GM03348 (cell line): ENCODE measurements at regions not wholly inside any gene's neighbourhood (a gene's known extent, or its start where the extent isn't known, plus 50 kb on each side); places are given as distances from the start of the nearest gene placed in this dataset.
"Not testable (repeated sequence)": the region's sequence is repeated elsewhere in the genome, so short reads cannot be mapped to it uniquely, and the experiment has no call there.

Experiments used
- DNase-seq: peaks from one replicate; pipeline ENCODE4 v3.0.0; 2012; ENCODE audit warnings: low spot score

- peak; percentile 63 for DNase-seq
Observed at GRCh38 chr12:5096241-5096924, 52.7 kb downstream of the KCNA5 start.

- DNase-seq: no peak
Observed at GRCh38 chr12:5097786-5098185, 54.1 kb downstream of the KCNA5 start.

GRCh38 chr12:5099136-5099535 lies 55.5 kb downstream of the KCNA5 start:
- no peak for DNase-seq

- DNase-seq: no peak
Observed at GRCh38 chr12:5099591-5099990, 55.9 kb downstream of the KCNA5 start.

GRCh38 chr12:5101686-5102085 lies 58.0 kb downstream of the KCNA5 start:
- no peak for DNase-seq

GRCh38 chr12:5102261-5102789 lies 58.6 kb downstream of the KCNA5 start:
- DNase-seq: peak; percentile 78

GRCh38 chr12:5102806-5103205 lies 59.1 kb downstream of the KCNA5 start:
- no peak for DNase-seq

- no peak for DNase-seq
Observed at GRCh38 chr12:5110345-5110744, 66.7 kb downstream of the KCNA5 start.

- no peak for DNase-seq
Observed at GRCh38 chr12:5114436-5114835, 70.8 kb downstream of the KCNA5 start.

- DNase-seq: not testable (repeated sequence)
Observed at GRCh38 chr12:5121784-5122183, 78.1 kb downstream of the KCNA5 start.

- not testable (repeated sequence) for DNase-seq
Observed at GRCh38 chr12:5122256-5122831, 78.7 kb downstream of the KCNA5 start.

- peak; percentile 23 for DNase-seq
Observed at GRCh38 chr12:5123921-5124320, 80.2 kb downstream of the KCNA5 start.

- DNase-seq: no peak
Observed at GRCh38 chr12:5124401-5124800, 80.7 kb downstream of the KCNA5 start.

- DNase-seq: no peak
Observed at GRCh38 chr12:5134861-5135525, 91.3 kb downstream of the KCNA5 start.

GRCh38 chr12:5138256-5138655 lies 94.6 kb downstream of the KCNA5 start:
- peak; percentile 48 for DNase-seq

GRCh38 chr12:5138845-5139244 lies 95.2 kb downstream of the KCNA5 start:
- peak; percentile 49 for DNase-seq

- no peak for DNase-seq
Observed at GRCh38 chr12:5139751-5140150, 96.1 kb downstream of the KCNA5 start.

- DNase-seq: no peak
Observed at GRCh38 chr12:5140190-5140589, 96.5 kb downstream of the KCNA5 start.

- DNase-seq: no peak
Observed at GRCh38 chr12:5148880-5149279, 105.2 kb downstream of the KCNA5 start.

GRCh38 chr12:5154091-5154490 lies 110.4 kb downstream of the KCNA5 start:
- DNase-seq: no peak

GRCh38 chr12:5155866-5156265 lies 112.2 kb downstream of the KCNA5 start:
- DNase-seq: no peak

GRCh38 chr12:5160827-5161226 lies 117.1 kb downstream of the KCNA5 start:
- DNase-seq: no peak

GRCh38 chr12:5163661-5164060 lies 120.0 kb downstream of the KCNA5 start:
- DNase-seq: no peak
